ENCODE measurements at regions not wholly inside any gene's neighbourhood (a gene's known extent, or its start where the extent isn't known, plus 50 kb on each side); places are given as distances from the start of the nearest gene placed in this dataset.

DNA sequence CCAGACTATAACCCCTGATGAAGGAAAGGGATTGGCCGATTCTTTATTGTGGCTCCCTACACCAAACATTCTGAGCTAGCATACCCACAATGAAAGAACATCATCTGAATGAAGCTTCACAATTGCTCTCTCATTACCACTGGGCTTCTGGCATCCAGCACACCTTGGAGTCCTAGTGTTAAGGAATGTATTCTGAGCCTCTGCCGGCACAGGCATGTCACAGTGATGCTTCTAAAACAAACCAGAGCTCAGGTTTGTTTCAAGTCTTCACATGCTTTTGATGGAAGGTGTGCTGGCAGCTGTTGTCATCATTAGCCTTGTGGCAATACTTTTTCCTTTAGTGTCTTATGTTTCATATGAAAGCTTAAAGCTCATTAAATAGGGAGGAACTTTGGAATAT, 76.3 kb upstream of the RBBP8 start:
- H4K20me1 ChIP-seq (ENCODE audit: insufficient read depth) = no peaks in the 10 kb centered on the region
- no peak overlapping the region for H3K9ac ChIP-seq (ENCODE audit: low read length)
- no peak overlapping the region for H3K4me3 ChIP-seq (ENCODE audit: low read length)
- no peak overlapping the region for H3K4me2 ChIP-seq (ENCODE audit: low read length)
- TF ChIP-seq SMC3 (conservative IDR thresholded peaks at IDR 0.05; ENCODE audit: poor library complexity) = no peak
- no peak for TF ChIP-seq EZH2 (IDR thresholded peaks at IDR 0.05; ENCODE audit: borderline replicate concordance, insufficient read depth, low read length, poor library complexity, severe bottlenecking)
- TF ChIP-seq TAF1 (IDR thresholded peaks at IDR 0.05; ENCODE audit: low read depth) = no peak
- TF ChIP-seq POLR2AphosphoS5 (IDR thresholded peaks at IDR 0.05) = no peak
- TF ChIP-seq MXI1 (conservative IDR thresholded peaks at IDR 0.05; ENCODE audit: poor library complexity, severe bottlenecking) = no peak
- TF ChIP-seq, protein P1, sequence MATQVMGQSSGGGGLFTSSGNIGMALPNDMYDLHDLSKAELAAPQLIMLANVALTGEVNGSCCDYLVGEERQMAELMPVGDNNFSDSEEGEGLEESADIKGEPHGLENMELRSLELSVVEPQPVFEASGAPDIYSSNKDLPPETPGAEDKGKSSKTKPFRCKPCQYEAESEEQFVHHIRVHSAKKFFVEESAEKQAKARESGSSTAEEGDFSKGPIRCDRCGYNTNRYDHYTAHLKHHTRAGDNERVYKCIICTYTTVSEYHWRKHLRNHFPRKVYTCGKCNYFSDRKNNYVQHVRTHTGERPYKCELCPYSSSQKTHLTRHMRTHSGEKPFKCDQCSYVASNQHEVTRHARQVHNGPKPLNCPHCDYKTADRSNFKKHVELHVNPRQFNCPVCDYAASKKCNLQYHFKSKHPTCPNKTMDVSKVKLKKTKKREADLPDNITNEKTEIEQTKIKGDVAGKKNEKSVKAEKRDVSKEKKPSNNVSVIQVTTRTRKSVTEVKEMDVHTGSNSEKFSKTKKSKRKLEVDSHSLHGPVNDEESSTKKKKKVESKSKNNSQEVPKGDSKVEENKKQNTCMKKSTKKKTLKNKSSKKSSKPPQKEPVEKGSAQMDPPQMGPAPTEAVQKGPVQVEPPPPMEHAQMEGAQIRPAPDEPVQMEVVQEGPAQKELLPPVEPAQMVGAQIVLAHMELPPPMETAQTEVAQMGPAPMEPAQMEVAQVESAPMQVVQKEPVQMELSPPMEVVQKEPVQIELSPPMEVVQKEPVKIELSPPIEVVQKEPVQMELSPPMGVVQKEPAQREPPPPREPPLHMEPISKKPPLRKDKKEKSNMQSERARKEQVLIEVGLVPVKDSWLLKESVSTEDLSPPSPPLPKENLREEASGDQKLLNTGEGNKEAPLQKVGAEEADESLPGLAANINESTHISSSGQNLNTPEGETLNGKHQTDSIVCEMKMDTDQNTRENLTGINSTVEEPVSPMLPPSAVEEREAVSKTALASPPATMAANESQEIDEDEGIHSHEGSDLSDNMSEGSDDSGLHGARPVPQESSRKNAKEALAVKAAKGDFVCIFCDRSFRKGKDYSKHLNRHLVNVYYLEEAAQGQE (IDR thresholded peaks at IDR 0.05; ENCODE audit: borderline replicate concordance) = no peak
- TF ChIP-seq RAD21 (conservative IDR thresholded peaks at IDR 0.05) = no peak
- TF ChIP-seq EP300 (conservative IDR thresholded peaks at IDR 0.05; ENCODE audit: poor library complexity, severe bottlenecking) = no peak
- TF ChIP-seq, protein P2, sequence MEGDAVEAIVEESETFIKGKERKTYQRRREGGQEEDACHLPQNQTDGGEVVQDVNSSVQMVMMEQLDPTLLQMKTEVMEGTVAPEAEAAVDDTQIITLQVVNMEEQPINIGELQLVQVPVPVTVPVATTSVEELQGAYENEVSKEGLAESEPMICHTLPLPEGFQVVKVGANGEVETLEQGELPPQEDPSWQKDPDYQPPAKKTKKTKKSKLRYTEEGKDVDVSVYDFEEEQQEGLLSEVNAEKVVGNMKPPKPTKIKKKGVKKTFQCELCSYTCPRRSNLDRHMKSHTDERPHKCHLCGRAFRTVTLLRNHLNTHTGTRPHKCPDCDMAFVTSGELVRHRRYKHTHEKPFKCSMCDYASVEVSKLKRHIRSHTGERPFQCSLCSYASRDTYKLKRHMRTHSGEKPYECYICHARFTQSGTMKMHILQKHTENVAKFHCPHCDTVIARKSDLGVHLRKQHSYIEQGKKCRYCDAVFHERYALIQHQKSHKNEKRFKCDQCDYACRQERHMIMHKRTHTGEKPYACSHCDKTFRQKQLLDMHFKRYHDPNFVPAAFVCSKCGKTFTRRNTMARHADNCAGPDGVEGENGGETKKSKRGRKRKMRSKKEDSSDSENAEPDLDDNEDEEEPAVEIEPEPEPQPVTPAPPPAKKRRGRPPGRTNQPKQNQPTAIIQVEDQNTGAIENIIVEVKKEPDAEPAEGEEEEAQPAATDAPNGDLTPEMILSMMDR (IDR thresholded peaks at IDR 0.05; ENCODE audit: poor library complexity, severe bottlenecking) = no peak
- no peak overlapping the region for H3K27ac ChIP-seq (ENCODE audit: low read length)
- no peaks in the 10 kb centered on the region for H3F3A ChIP-seq (ENCODE audit: insufficient read depth, low read length, poor library complexity, severe bottlenecking)
- no peaks in the 10 kb centered on the region for H3K9me2 ChIP-seq (ENCODE audit: insufficient read depth, low read length)
- H3K79me2 ChIP-seq (replicated peaks; ENCODE audit: insufficient read depth, low read length) = no peaks in the 10 kb centered on the region
- no peaks in the 10 kb centered on the region for H3K36me3 ChIP-seq (ENCODE audit: insufficient read depth, low read length)
- no peak overlapping the region for H2AFZ ChIP-seq (ENCODE audit: low read depth, low read length)
- H3K27me3 ChIP-seq (ENCODE audit: insufficient read depth, low read depth, low read length) = no peaks in the 10 kb centered on the region
- no peaks in the 10 kb centered on the region for H3K9me3 ChIP-seq (ENCODE audit: low read length)

DNA sequence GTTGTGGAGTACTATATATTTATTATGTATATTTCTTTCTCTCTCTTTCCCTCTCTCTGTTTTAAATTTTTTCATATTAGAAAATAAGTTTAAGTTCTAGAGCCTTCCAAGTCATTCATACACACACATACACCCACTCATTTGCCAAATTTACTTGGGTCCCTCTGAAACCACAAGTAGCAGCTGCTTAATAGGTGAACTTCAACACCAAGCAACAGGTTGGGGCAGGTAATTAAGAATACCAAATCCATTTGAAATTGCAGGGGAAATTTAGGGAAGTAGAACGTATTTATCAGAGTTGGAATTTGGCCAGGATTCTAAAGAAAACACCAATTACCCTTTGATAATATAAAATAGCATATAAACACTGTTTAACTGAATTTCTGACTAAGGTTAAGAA, 75.0 kb upstream of the RBBP8 start:
- Histone ChIP-seq H2AFZ (ENCODE audit: low read depth, low read length) (no peak overlapping the region), H3K4me2 (ENCODE audit: low read length) (no peak overlapping the region), H4K20me1 (ENCODE audit: insufficient read depth) (no peaks in the 10 kb centered on the region), H3K27ac (ENCODE audit: low read length) (no peak overlapping the region), H3K9ac (ENCODE audit: low read length) (no peak overlapping the region), H3K9me2 (ENCODE audit: insufficient read depth, low read length) (no peaks in the 10 kb centered on the region), H3K9me3 (ENCODE audit: low read length) (no peaks in the 10 kb centered on the region), H3F3A (ENCODE audit: insufficient read depth, low read length, poor library complexity, severe bottlenecking) (no peaks in the 10 kb centered on the region), H3K36me3 (ENCODE audit: insufficient read depth, low read length) (no peaks in the 10 kb centered on the region), H3K4me3 (ENCODE audit: low read length) (no peak overlapping the region), H3K27me3 (ENCODE audit: insufficient read depth, low read depth, low read length) (no peaks in the 10 kb centered on the region), H3K79me2 (replicated peaks; ENCODE audit: insufficient read depth, low read length) (no peaks in the 10 kb centered on the region)
- TF ChIP-seq EZH2 (IDR thresholded peaks at IDR 0.05; ENCODE audit: borderline replicate concordance, insufficient read depth, low read length, poor library complexity, severe bottlenecking) = no peak
- TF ChIP-seq, protein P1 (IDR thresholded peaks at IDR 0.05; ENCODE audit: borderline replicate concordance) = no peak
- TF ChIP-seq POLR2AphosphoS5 (IDR thresholded peaks at IDR 0.05) = no peak
- TF ChIP-seq, protein P2 (IDR thresholded peaks at IDR 0.05; ENCODE audit: poor library complexity, severe bottlenecking) = no peak
- no peak for TF ChIP-seq RAD21 (conservative IDR thresholded peaks at IDR 0.05)
- no peak for TF ChIP-seq SMC3 (conservative IDR thresholded peaks at IDR 0.05; ENCODE audit: poor library complexity)
- TF ChIP-seq MXI1 (conservative IDR thresholded peaks at IDR 0.05; ENCODE audit: poor library complexity, severe bottlenecking) = no peak

Measured in neural cell (in vitro differentiated cells).